ENCODE measurements at regions not wholly inside any gene's neighbourhood (a gene's known extent, or its start where the extent isn't known, plus 50 kb on each side); places are given as distances from the start of the nearest gene placed in this dataset.
"Not testable (repeated sequence)": the region's sequence is repeated elsewhere in the genome, so short reads cannot be mapped to it uniquely, and the experiment has no call there.

DNA sequence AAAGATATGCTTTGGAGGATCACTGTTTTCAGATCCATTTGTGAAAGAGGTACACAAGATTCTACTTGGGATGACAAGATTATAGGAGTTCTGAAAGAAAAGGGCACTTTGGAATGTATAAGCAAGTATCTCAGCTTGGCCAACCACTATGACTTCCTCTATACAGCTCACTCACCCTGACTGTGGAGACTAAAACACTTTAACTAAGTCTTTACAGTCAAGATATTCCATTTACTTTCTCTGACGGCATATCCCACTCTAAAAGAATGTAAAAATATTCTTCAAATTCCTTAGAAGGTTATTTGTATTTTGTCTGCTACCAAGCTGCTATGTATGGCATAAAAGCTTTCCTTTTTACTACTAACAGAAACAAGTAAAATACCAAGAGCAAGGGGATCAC is 58.5 kb upstream of the KCTD7 start:
- TF ChIP-seq, protein P1, sequence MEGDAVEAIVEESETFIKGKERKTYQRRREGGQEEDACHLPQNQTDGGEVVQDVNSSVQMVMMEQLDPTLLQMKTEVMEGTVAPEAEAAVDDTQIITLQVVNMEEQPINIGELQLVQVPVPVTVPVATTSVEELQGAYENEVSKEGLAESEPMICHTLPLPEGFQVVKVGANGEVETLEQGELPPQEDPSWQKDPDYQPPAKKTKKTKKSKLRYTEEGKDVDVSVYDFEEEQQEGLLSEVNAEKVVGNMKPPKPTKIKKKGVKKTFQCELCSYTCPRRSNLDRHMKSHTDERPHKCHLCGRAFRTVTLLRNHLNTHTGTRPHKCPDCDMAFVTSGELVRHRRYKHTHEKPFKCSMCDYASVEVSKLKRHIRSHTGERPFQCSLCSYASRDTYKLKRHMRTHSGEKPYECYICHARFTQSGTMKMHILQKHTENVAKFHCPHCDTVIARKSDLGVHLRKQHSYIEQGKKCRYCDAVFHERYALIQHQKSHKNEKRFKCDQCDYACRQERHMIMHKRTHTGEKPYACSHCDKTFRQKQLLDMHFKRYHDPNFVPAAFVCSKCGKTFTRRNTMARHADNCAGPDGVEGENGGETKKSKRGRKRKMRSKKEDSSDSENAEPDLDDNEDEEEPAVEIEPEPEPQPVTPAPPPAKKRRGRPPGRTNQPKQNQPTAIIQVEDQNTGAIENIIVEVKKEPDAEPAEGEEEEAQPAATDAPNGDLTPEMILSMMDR (IDR thresholded peaks at IDR 0.05) = not testable (repeated sequence)
- not testable (repeated sequence) for TF ChIP-seq POLR2A (IDR thresholded peaks at IDR 0.05)
